ENCODE measurements at regions not wholly inside any gene's neighbourhood (a gene's known extent, or its start where the extent isn't known, plus 50 kb on each side); places are given as distances from the start of the nearest gene placed in this dataset.

DNA sequence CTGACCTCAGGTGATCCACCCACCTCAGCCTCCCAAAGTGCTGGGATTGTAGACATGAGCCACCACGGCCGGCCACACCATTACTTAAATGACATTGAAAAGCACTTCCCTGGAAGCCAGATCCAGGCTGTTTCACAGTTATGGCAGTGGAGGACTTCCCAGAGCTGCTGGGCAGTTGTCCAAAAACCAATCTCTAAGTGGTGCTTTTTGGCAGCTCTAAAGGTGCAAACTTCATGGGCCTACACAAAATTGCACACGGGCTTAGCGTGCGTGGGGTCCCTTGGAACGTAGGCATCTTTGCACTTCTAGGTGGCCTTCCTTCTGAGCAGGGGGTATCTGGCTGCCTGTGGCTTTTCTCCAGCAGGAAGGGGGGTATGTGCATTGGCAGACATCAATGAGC lies 172.3 kb downstream of the SHOX start:
- no peak for TF ChIP-seq EZH2 (IDR thresholded peaks at IDR 0.05; ENCODE audit: insufficient read depth, poor library complexity, severe bottlenecking)
- TF ChIP-seq EZH2phosphoT487 (IDR thresholded peaks at IDR 0.05; ENCODE audit: insufficient read depth, low read depth): no peak
